ENCODE measurements at regions not wholly inside any gene's neighbourhood (a gene's known extent, or its start where the extent isn't known, plus 50 kb on each side); places are given as distances from the start of the nearest gene placed in this dataset.

- no peak overlapping the region for H2BK12ac ChIP-seq (ENCODE audit: low read length)
- no peaks in the 10 kb centered on the region for H3K9me3 ChIP-seq (replicated peaks in 1 of 2; ENCODE audit: control insufficient read depth in 2 of 2, insufficient read depth in 1 of 2, low read depth in 1 of 2, low read length in 2 of 2)
- no peak overlapping the region for H3K18ac ChIP-seq (ENCODE audit: low read length)
- H3K79me1 ChIP-seq (ENCODE audit: low read depth, low read length) = no peaks in the 10 kb centered on the region
- no peak overlapping the region for H2AFZ ChIP-seq (ENCODE audit: low read length)
- no CpG with 5 or more reads among the region's 6 CpGs for WGBS, 2 donors (ENCODE audit: extremely low coverage in 2 of 2, insufficient read length in 2 of 2, insufficient replicate concordance in 1 of 2)
- H3K14ac ChIP-seq (ENCODE audit: low read length) = no peak overlapping the region
- no peak for DNase-seq (ENCODE audit: low spot score)
- H3K4me1 ChIP-seq (ENCODE audit: control insufficient read depth in 2 of 2, insufficient read depth in 1 of 2, low read depth in 1 of 2, low read length in 2 of 2) = peaks cover 0 to 12% of the 10 kb centered on the region in 2 donors
- no peaks in the 10 kb centered on the region for H3K27me3 ChIP-seq (ENCODE audit: control insufficient read depth in 3 of 3, insufficient read depth in 3 of 3, low read depth in 1 of 3, low read length in 3 of 3)
- H3K27ac ChIP-seq (replicated peaks; ENCODE audit: low read length) = no peak overlapping the region
- H3K23ac ChIP-seq (ENCODE audit: low read depth, low read length, poor library complexity) = no peak overlapping the region
- no peaks in the 10 kb centered on the region for H3K36me3 ChIP-seq (replicated peaks in 1 of 2; ENCODE audit: control insufficient read depth in 2 of 2, insufficient read depth in 2 of 2, low read length in 2 of 2)
- no peak overlapping the region for H2BK15ac ChIP-seq (ENCODE audit: low read length)
- H3K9ac ChIP-seq (ENCODE audit: low read depth, low read length, poor library complexity) = no peak overlapping the region
- H2BK120ac ChIP-seq (ENCODE audit: low read depth, low read length) = no peak overlapping the region
- no peak overlapping the region for H3K4ac ChIP-seq (ENCODE audit: low read length)
- H2AK5ac ChIP-seq (ENCODE audit: low read depth, low read length) = no peak overlapping the region
- no peak overlapping the region for H3K4me3 ChIP-seq (ENCODE audit: low read length in 2 of 2)
- H4K91ac ChIP-seq (ENCODE audit: low read depth, low read length, poor library complexity) = no peak overlapping the region
- H2BK5ac ChIP-seq (ENCODE audit: low read length) = no peak overlapping the region
- no peak overlapping the region for H3K4me2 ChIP-seq (ENCODE audit: insufficient read depth, low read length, poor library complexity, severe bottlenecking)
- H4K8ac ChIP-seq (ENCODE audit: low read depth, low read length) = no peak overlapping the region
These were observed 376.9 kb upstream of the RASGRP1 start for GRCh38 chr15:38941399-38941953.

GRCh38 chr15:38944536-38944935, 379.9 kb upstream of the RASGRP1 start:
- Histone ChIP-seq H4K8ac (ENCODE audit: low read depth, low read length) (no peak overlapping the region), H2BK120ac (ENCODE audit: low read depth, low read length) (no peak overlapping the region), H3K14ac (ENCODE audit: low read length) (no peak overlapping the region), H4K91ac (ENCODE audit: low read depth, low read length, poor library complexity) (no peak overlapping the region), H3K36me3 (replicated peaks in 1 of 2; ENCODE audit: control insufficient read depth in 2 of 2, insufficient read depth in 2 of 2, low read length in 2 of 2) (no peaks in the 10 kb centered on the region), H3K23ac (ENCODE audit: low read depth, low read length, poor library complexity) (no peak overlapping the region), H3K4me1 (ENCODE audit: control insufficient read depth in 2 of 2, insufficient read depth in 1 of 2, low read depth in 1 of 2, low read length in 2 of 2) (peaks cover 0 to 12% of the 10 kb centered on the region in 2 donors), H3K4me2 (ENCODE audit: insufficient read depth, low read length, poor library complexity, severe bottlenecking) (no peak overlapping the region), H3K27me3 (ENCODE audit: control insufficient read depth in 3 of 3, insufficient read depth in 3 of 3, low read depth in 1 of 3, low read length in 3 of 3) (no peaks in the 10 kb centered on the region), H3K27ac (replicated peaks; ENCODE audit: low read length) (no peak overlapping the region), H2BK15ac (ENCODE audit: low read length) (no peak overlapping the region), H3K9ac (ENCODE audit: low read depth, low read length, poor library complexity) (no peak overlapping the region), H3K4ac (ENCODE audit: low read length) (no peak overlapping the region), H2AFZ (ENCODE audit: low read length) (no peak overlapping the region), H3K79me1 (ENCODE audit: low read depth, low read length) (no peaks in the 10 kb centered on the region), H2BK12ac (ENCODE audit: low read length) (no peak overlapping the region), H2AK5ac (ENCODE audit: low read depth, low read length) (no peak overlapping the region), H3K4me3 (ENCODE audit: low read length in 2 of 2) (no peak overlapping the region), H2BK5ac (ENCODE audit: low read length) (no peak overlapping the region), H3K18ac (ENCODE audit: low read length) (no peak overlapping the region), H3K9me3 (replicated peaks in 1 of 2; ENCODE audit: control insufficient read depth in 2 of 2, insufficient read depth in 1 of 2, low read depth in 1 of 2, low read length in 2 of 2) (no peaks in the 10 kb centered on the region)
- no peak for DNase-seq (ENCODE audit: low spot score)

- WGBS, 2 donors (ENCODE audit: extremely low coverage in 2 of 2, insufficient read length in 2 of 2, insufficient replicate concordance in 1 of 2) = no CpG with 5 or more reads among the region's 5 CpGs
- H3K9me3 ChIP-seq (replicated peaks in 1 of 2; ENCODE audit: control insufficient read depth in 2 of 2, insufficient read depth in 1 of 2, low read depth in 1 of 2, low read length in 2 of 2) = no peaks in the 10 kb centered on the region
- H3K9ac ChIP-seq (ENCODE audit: low read depth, low read length, poor library complexity) = no peak overlapping the region
- H4K91ac ChIP-seq (ENCODE audit: low read depth, low read length, poor library complexity) = peak overlapping the region; percentile 12
- H4K8ac ChIP-seq (ENCODE audit: low read depth, low read length) = no peak overlapping the region
- H3K23ac ChIP-seq (ENCODE audit: low read depth, low read length, poor library complexity) = no peak overlapping the region
- no peak overlapping the region for H2BK5ac ChIP-seq (ENCODE audit: low read length)
- H3K79me1 ChIP-seq (ENCODE audit: low read depth, low read length) = no peaks in the 10 kb centered on the region
- no peaks in the 10 kb centered on the region for H3K36me3 ChIP-seq (replicated peaks in 1 of 2; ENCODE audit: control insufficient read depth in 2 of 2, insufficient read depth in 2 of 2, low read length in 2 of 2)
- H3K27ac ChIP-seq (replicated peaks; ENCODE audit: low read length) = no peak overlapping the region
- H3K27me3 ChIP-seq (ENCODE audit: control insufficient read depth in 3 of 3, insufficient read depth in 3 of 3, low read depth in 1 of 3, low read length in 3 of 3) = no peaks in the 10 kb centered on the region
- no peak overlapping the region for H2BK15ac ChIP-seq (ENCODE audit: low read length)
- no peak overlapping the region for H2BK120ac ChIP-seq (ENCODE audit: low read depth, low read length)
- no peak overlapping the region for H2AK5ac ChIP-seq (ENCODE audit: low read depth, low read length)
- no peak for DNase-seq (ENCODE audit: low spot score)
- H3K14ac ChIP-seq (ENCODE audit: low read length) = no peak overlapping the region
- no peak overlapping the region for H3K4ac ChIP-seq (ENCODE audit: low read length)
- H3K4me2 ChIP-seq (ENCODE audit: insufficient read depth, low read length, poor library complexity, severe bottlenecking) = no peak overlapping the region
- H3K4me1 ChIP-seq (ENCODE audit: control insufficient read depth in 2 of 2, insufficient read depth in 1 of 2, low read depth in 1 of 2, low read length in 2 of 2) = peaks cover 0 to 12% of the 10 kb centered on the region in 2 donors
- no peak overlapping the region for H2AFZ ChIP-seq (ENCODE audit: low read length)
- no peak overlapping the region for H2BK12ac ChIP-seq (ENCODE audit: low read length)
- H3K18ac ChIP-seq (ENCODE audit: low read length) = no peak overlapping the region
- no peak overlapping the region for H3K4me3 ChIP-seq (ENCODE audit: low read length in 2 of 2)
These were observed 381.1 kb upstream of the RASGRP1 start for GRCh38 chr15:38945551-38946298.

- WGBS, 2 donors (ENCODE audit: extremely low coverage in 2 of 2, insufficient read length in 2 of 2, insufficient replicate concordance in 1 of 2) = no CpG with 5 or more reads among the region's 3 CpGs
- Histone ChIP-seq H3K79me1 (ENCODE audit: low read depth, low read length) (no peaks in the 10 kb centered on the region), H3K14ac (ENCODE audit: low read length) (no peak overlapping the region), H2AFZ (ENCODE audit: low read length) (no peak overlapping the region), H3K36me3 (replicated peaks in 1 of 2; ENCODE audit: control insufficient read depth in 2 of 2, insufficient read depth in 2 of 2, low read length in 2 of 2) (no peaks in the 10 kb centered on the region), H3K9ac (ENCODE audit: low read depth, low read length, poor library complexity) (no peak overlapping the region), H3K4me1 (ENCODE audit: control insufficient read depth in 2 of 2, insufficient read depth in 1 of 2, low read depth in 1 of 2, low read length in 2 of 2) (peaks cover 0 to 4% of the 10 kb centered on the region in 2 donors), H3K4ac (ENCODE audit: low read length) (no peak overlapping the region), H3K4me3 (ENCODE audit: low read length in 2 of 2) (no peak overlapping the region), H2AK5ac (ENCODE audit: low read depth, low read length) (no peak overlapping the region), H3K23ac (ENCODE audit: low read depth, low read length, poor library complexity) (no peak overlapping the region), H4K8ac (ENCODE audit: low read depth, low read length) (no peak overlapping the region), H3K4me2 (ENCODE audit: insufficient read depth, low read length, poor library complexity, severe bottlenecking) (no peak overlapping the region), H2BK5ac (ENCODE audit: low read length) (no peak overlapping the region), H4K91ac (ENCODE audit: low read depth, low read length, poor library complexity) (no peak overlapping the region), H3K18ac (ENCODE audit: low read length) (no peak overlapping the region), H3K27ac (replicated peaks; ENCODE audit: low read length) (no peak overlapping the region), H2BK120ac (ENCODE audit: low read depth, low read length) (no peak overlapping the region), H3K9me3 (replicated peaks in 1 of 2; ENCODE audit: control insufficient read depth in 2 of 2, insufficient read depth in 1 of 2, low read depth in 1 of 2, low read length in 2 of 2) (no peaks in the 10 kb centered on the region), H3K27me3 (ENCODE audit: control insufficient read depth in 3 of 3, insufficient read depth in 3 of 3, low read depth in 1 of 3, low read length in 3 of 3) (no peaks in the 10 kb centered on the region), H2BK12ac (ENCODE audit: low read length) (no peak overlapping the region), H2BK15ac (ENCODE audit: low read length) (no peak overlapping the region)
- no peak for DNase-seq (ENCODE audit: low spot score)
These were observed 389.5 kb upstream of the RASGRP1 start for GRCh38 chr15:38954090-38954489.

Data from neuronal stem cell (in vitro differentiated cells).